ENCODE measurements at regions not wholly inside any gene's neighbourhood (a gene's known extent, or its start where the extent isn't known, plus 50 kb on each side); places are given as distances from the start of the nearest gene placed in this dataset.

GRCh38 chr5:154133591-154133990 lies 56.9 kb upstream of the GALNT10 start:
- DNase-seq (ENCODE audit: extremely low read depth in 1 of 4, low spot score in 3 of 4) (peak in 1 of 4 experiments; percentile 20), FAIRE-seq (no peak), ATAC-seq (no peak; the same call in 2 of the 3 replicates)
- Histone ChIP-seq H3K36me3 (ENCODE audit: control insufficient read depth, insufficient read depth, low read length) (no peaks in the 10 kb centered on the region), H3K9me3 (replicated peaks; ENCODE audit: control insufficient read depth, insufficient read depth, low read depth, low read length) (no peaks in the 10 kb centered on the region), H3K9me1 (ENCODE audit: control insufficient read depth, insufficient read depth, low read length) (no peaks in the 10 kb centered on the region), H3K4me2 (ENCODE audit: insufficient read depth, low read length) (no peak overlapping the region), H2AFZ (ENCODE audit: low read depth, low read length) (no peak overlapping the region), H3K27me3 (ENCODE audit: control insufficient read depth in 2 of 2, insufficient read depth in 2 of 2, low read length in 2 of 2) (peaks cover 13 to 21% of the 10 kb centered on the region in 2 experiments), H3K79me2 (ENCODE audit: control insufficient read depth, insufficient read depth, low read length) (no peaks in the 10 kb centered on the region), H3K9ac (ENCODE audit: insufficient read depth in 1 of 2, low read depth in 2 of 2, low read length in 2 of 2) (no peak overlapping the region), H3K27ac (ENCODE audit: extremely low read depth, low read depth, low read length) (no peak overlapping the region), H4K20me1 (replicated peaks; ENCODE audit: control insufficient read depth, insufficient read depth, low read length) (no peaks in the 10 kb centered on the region; the same call in 1 of the 2 replicates), H3K4me3 (no peak overlapping the region), H3K4me1 (replicated peaks in 1 of 2; ENCODE audit: control insufficient read depth in 2 of 2, insufficient read depth in 2 of 2, low read length in 2 of 2) (peaks cover 0 to 6% of the 10 kb centered on the region in 2 experiments; a peak in 2 of 5 replicates)
- intact Hi-C loops (cut with micrococcal nuclease) (no loop called here), in situ Hi-C loops (cut with MboI) (no loop called here)
- TF ChIP-seq E2F4 (CRISPR knock-in tag; IDR thresholded peaks at IDR 0.05; ENCODE audit: low read depth) = no peak
- TF ChIP-seq, protein P1, sequence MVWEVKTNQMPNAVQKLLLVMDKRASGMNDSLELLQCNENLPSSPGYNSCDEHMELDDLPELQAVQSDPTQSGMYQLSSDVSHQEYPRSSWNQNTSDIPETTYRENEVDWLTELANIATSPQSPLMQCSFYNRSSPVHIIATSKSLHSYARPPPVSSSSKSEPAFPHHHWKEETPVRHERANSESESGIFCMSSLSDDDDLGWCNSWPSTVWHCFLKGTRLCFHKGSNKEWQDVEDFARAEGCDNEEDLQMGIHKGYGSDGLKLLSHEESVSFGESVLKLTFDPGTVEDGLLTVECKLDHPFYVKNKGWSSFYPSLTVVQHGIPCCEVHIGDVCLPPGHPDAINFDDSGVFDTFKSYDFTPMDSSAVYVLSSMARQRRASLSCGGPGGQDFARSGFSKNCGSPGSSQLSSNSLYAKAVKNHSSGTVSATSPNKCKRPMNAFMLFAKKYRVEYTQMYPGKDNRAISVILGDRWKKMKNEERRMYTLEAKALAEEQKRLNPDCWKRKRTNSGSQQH (CRISPR knock-in tag; IDR thresholded peaks at IDR 0.05) = no peak
- POLR2A ChIA-PET = no interaction called here
- BruUV-seq (replicated peaks) = no TSS peak
- CTCF ChIA-PET (ENCODE audit: low intra/inter-chr PET ratio) = no interaction called here
- WGBS (ENCODE audit: insufficient coverage, low coverage, missing lambda C conversion rate) = 48% methylated on average over 10 of the region's 10 CpGs

DNA sequence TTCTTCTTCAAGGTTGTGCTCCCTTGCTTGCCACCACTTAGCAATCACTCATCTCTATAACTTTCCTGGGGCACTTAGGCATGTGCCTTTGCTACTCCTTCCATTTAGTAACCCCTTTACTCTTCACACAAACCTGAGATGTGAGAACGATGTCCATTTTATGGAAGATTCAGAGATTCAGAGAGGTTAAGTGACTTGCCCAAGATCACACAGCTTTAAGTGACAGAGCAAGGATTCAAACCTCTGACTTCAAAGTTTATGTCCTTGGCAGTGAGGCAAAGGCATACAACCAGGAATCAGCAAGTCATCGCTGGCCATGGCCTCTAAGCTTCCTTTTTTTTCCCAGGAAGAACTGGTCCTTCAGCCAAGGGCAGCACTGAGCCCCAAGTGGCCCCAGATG lies 56.0 kb upstream of the GALNT10 start:
- intact Hi-C loops (cut with micrococcal nuclease) (no loop called here), in situ Hi-C loops (cut with MboI) (no loop called here)
- no peak for ATAC-seq
- WGBS (ENCODE audit: insufficient coverage, low coverage, missing lambda C conversion rate) = 5% methylated on average over 1 of the region's 2 CpGs
- H2AFZ ChIP-seq (ENCODE audit: low read depth, low read length) = no peak overlapping the region
- H3K36me3 ChIP-seq (ENCODE audit: control insufficient read depth, insufficient read depth, low read length) = no peaks in the 10 kb centered on the region
- H3K9me3 ChIP-seq (replicated peaks; ENCODE audit: control insufficient read depth, insufficient read depth, low read depth, low read length) = no peaks in the 10 kb centered on the region
- no peak for DNase-seq (ENCODE audit: extremely low read depth in 1 of 4, low spot score in 3 of 4)
- H3K79me2 ChIP-seq (ENCODE audit: control insufficient read depth, insufficient read depth, low read length) = no peaks in the 10 kb centered on the region
- no peak overlapping the region for H3K4me3 ChIP-seq
- no TSS peak for BruUV-seq (replicated peaks)
- FAIRE-seq = peak; percentile 75
- ChIA-PET CTCF (ENCODE audit: low intra/inter-chr PET ratio) (no interaction called here), POLR2A (no interaction called here)
- no peaks in the 10 kb centered on the region; the same call in 1 of the 2 replicates for H4K20me1 ChIP-seq (replicated peaks; ENCODE audit: control insufficient read depth, insufficient read depth, low read length)
- H3K4me1 ChIP-seq (replicated peaks in 1 of 2; ENCODE audit: control insufficient read depth in 2 of 2, insufficient read depth in 2 of 2, low read length in 2 of 2) = peaks cover 0 to 6% of the 10 kb centered on the region in 2 experiments; a peak in 2 of 5 replicates
- no peak overlapping the region for H3K9ac ChIP-seq (ENCODE audit: insufficient read depth in 1 of 2, low read depth in 2 of 2, low read length in 2 of 2)
- H3K9me1 ChIP-seq (ENCODE audit: control insufficient read depth, insufficient read depth, low read length) = no peaks in the 10 kb centered on the region
- no peak overlapping the region for H3K27ac ChIP-seq (ENCODE audit: extremely low read depth, low read depth, low read length)
- no peak overlapping the region for H3K4me2 ChIP-seq (ENCODE audit: insufficient read depth, low read length)
- H3K27me3 ChIP-seq (ENCODE audit: control insufficient read depth in 2 of 2, insufficient read depth in 2 of 2, low read length in 2 of 2) = peaks cover 15 to 30% of the 10 kb centered on the region in 2 experiments
- TF ChIP-seq KDM1A (IDR thresholded peaks at IDR 0.05) (peak; percentile 47 to 56; a peak in 3 of 4 replicates), ZNF184 (CRISPR knock-in tag; IDR thresholded peaks at IDR 0.05) (no peak), TCFL5 (CRISPR knock-in tag; conservative IDR thresholded peaks at IDR 0.05) (no peak), SAP30 (IDR thresholded peaks at IDR 0.05; ENCODE audit: borderline replicate concordance, insufficient read depth, low read depth, low read length, poor library complexity, severe bottlenecking) (no peak), TEAD1 (CRISPR knock-in tag; IDR thresholded peaks at IDR 0.05) (no peak), MAFG (tag; conservative IDR thresholded peaks at IDR 0.05) (no peak), PHF8 (IDR thresholded peaks at IDR 0.05; ENCODE audit: borderline replicate concordance, low read length) (no peak), GTF2F1 (IDR thresholded peaks at IDR 0.05; ENCODE audit: low read depth, low read length) (no peak), NCOA2 (IDR thresholded peaks at IDR 0.05; ENCODE audit: partially characterized antibody in 2 of 2) (no peak), BCOR (IDR thresholded peaks at IDR 0.05) (peak; percentile 88), EGR1 (conservative IDR thresholded peaks at IDR 0.05) (no peak), TCF7L2 (IDR thresholded peaks at IDR 0.05; ENCODE audit: low read depth, low read length) (no peak), SMARCA5 (IDR thresholded peaks at IDR 0.05) (peak; percentile 74; the same call in 1 of the 2 replicates), SUPT5H (IDR thresholded peaks at IDR 0.05) (no peak)
